Suprapubic skin (tissue), 4 donors: ENCODE measurements at regions not wholly inside any gene's neighbourhood (a gene's known extent, or its start where the extent isn't known, plus 50 kb on each side); places are given as distances from the start of the nearest gene placed in this dataset.

Experiments
- DNase-seq, 2 donors: peaks; one replicate each; pipeline ENCODE4 v3.0.0-alpha.2; 2019; ENCODE audit warnings: low spot score in 2 of 2
- H3K27ac ChIP-seq: fragments of 200-600 bp; sonication (generic); one replicate; pipeline ENCODE4 v1.5.1; 2019
- H3K27me3 ChIP-seq: fragments of 200-600 bp; sonication (generic); one replicate; pipeline ENCODE4 v1.5.1; 2019
- H3K36me3 ChIP-seq: fragments of 200-600 bp; sonication (generic); one replicate; pipeline ENCODE4 v1.5.1; 2019
- H3K4me1 ChIP-seq: fragments of 200-600 bp; sonication (generic); one replicate; pipeline ENCODE4 v1.5.1; 2019
- H3K4me3 ChIP-seq: fragments of 200-600 bp; sonication (generic); one replicate; pipeline ENCODE4 v1.5.1; 2019; ENCODE audit warnings: mild to moderate bottlenecking
- H3K9me3 ChIP-seq: fragments of 200-600 bp; sonication (generic); one replicate; pipeline ENCODE4 v1.5.1; 2019
- CTCF ChIP-seq, 2 donors: fragments of 200-600 bp in 1 of 2; fragments of 450-650 bp in 1 of 2; sonication (generic) in 1 of 2; IDR thresholded peaks; one replicate each; pipeline ENCODE4 v1.5.1; 2016 to 2019; ENCODE audit warnings: antibody characterized with exemption in 2 of 2, mild to moderate bottlenecking in 1 of 2, moderate library complexity in 1 of 2
- EP300 ChIP-seq: sonication (generic); formaldehyde crosslinking; IDR thresholded peaks from one replicate; pipeline ENCODE4 v1.6.1; 2017; ENCODE audit warnings: antibody characterized with exemption
- POLR2A ChIP-seq, 2 donors: fragments of 450-650 bp; IDR thresholded peaks; one replicate each; pipeline ENCODE4 v1.6.1; 2017; ENCODE audit warnings: antibody characterized with exemption in 2 of 2, mild to moderate bottlenecking in 2 of 2, moderate library complexity in 2 of 2
- POLR2AphosphoS5 ChIP-seq, 3 donors: sonication (generic); formaldehyde crosslinking; IDR thresholded peaks; one replicate each; pipeline ENCODE4 v1.6.1; 2017; ENCODE audit warnings: antibody characterized with exemption in 3 of 3
- WGBS: methylation state at CpG from one replicate; pipeline ENCODE4 v1.1.5; 2018; 5-methylcytosine and 5-hydroxymethylcytosine counted together

GRCh38 chr4:27101561-27101960 is 240.9 kb downstream of the STIM2 start:
- DNase-seq: no peak
- H3K9me3 ChIP-seq: no peaks in the 10 kb centered on the region
- no peaks in the 10 kb centered on the region for H3K36me3 ChIP-seq
- peaks cover 10% of the 10 kb centered on the region for H3K27me3 ChIP-seq
- no peak overlapping the region for H3K27ac ChIP-seq
- H3K4me1 ChIP-seq: no peaks in the 10 kb centered on the region
- TF ChIP-seq CTCF (IDR thresholded peaks at IDR 0.05): no peak
- no peak for TF ChIP-seq POLR2A (IDR thresholded peaks at IDR 0.05)
- TF ChIP-seq POLR2AphosphoS5 (IDR thresholded peaks at IDR 0.05): no peak
- TF ChIP-seq EP300: no peak
- no peak overlapping the region for H3K4me3 ChIP-seq
- 83% methylated on average over 7 of the region's 7 CpGs for WGBS

- H3K27ac ChIP-seq: no peak overlapping the region
- H3K4me3 ChIP-seq: no peak overlapping the region
- H3K4me1 ChIP-seq: no peaks in the 10 kb centered on the region
- no peaks in the 10 kb centered on the region for H3K36me3 ChIP-seq
- TF ChIP-seq CTCF (IDR thresholded peaks at IDR 0.05) (no peak), POLR2A (IDR thresholded peaks at IDR 0.05) (no peak), POLR2AphosphoS5 (IDR thresholded peaks at IDR 0.05) (no peak), EP300 (no peak)
- no peak for DNase-seq
- no peaks in the 10 kb centered on the region for H3K9me3 ChIP-seq
- 53% methylated on average over 3 of the region's 3 CpGs for WGBS
- H3K27me3 ChIP-seq: no peaks in the 10 kb centered on the region
Measured at GRCh38 chr4:27111627-27112026, 251.0 kb downstream of the STIM2 start.

GRCh38 chr4:27112587-27112986 is 251.9 kb downstream of the STIM2 start:
- H3K4me1 ChIP-seq: no peaks in the 10 kb centered on the region
- DNase-seq: no peak
- no peaks in the 10 kb centered on the region for H3K9me3 ChIP-seq
- H3K36me3 ChIP-seq: no peaks in the 10 kb centered on the region
- WGBS: 92% methylated on average over 3 of the region's 3 CpGs
- no peak overlapping the region for H3K4me3 ChIP-seq
- TF ChIP-seq POLR2A (IDR thresholded peaks at IDR 0.05) (no peak), CTCF (IDR thresholded peaks at IDR 0.05) (no peak), EP300 (no peak), POLR2AphosphoS5 (IDR thresholded peaks at IDR 0.05) (no peak)
- no peak overlapping the region for H3K27ac ChIP-seq
- no peaks in the 10 kb centered on the region for H3K27me3 ChIP-seq

- no peaks in the 10 kb centered on the region for H3K9me3 ChIP-seq
- H3K4me1 ChIP-seq: no peaks in the 10 kb centered on the region
- H3K27me3 ChIP-seq: no peaks in the 10 kb centered on the region
- no peak for DNase-seq
- 74% methylated on average over 4 of the region's 4 CpGs for WGBS
- no peak overlapping the region for H3K27ac ChIP-seq
- TF ChIP-seq POLR2AphosphoS5 (IDR thresholded peaks at IDR 0.05) (no peak), CTCF (IDR thresholded peaks at IDR 0.05) (no peak), POLR2A (IDR thresholded peaks at IDR 0.05) (no peak), EP300 (no peak)
- H3K36me3 ChIP-seq: no peaks in the 10 kb centered on the region
- H3K4me3 ChIP-seq: no peak overlapping the region
Measured at GRCh38 chr4:27115221-27115620, 254.6 kb downstream of the STIM2 start.

- H3K27me3 ChIP-seq: no peaks in the 10 kb centered on the region
- WGBS: 79% methylated on average over 1 of the region's 1 CpG
- H3K9me3 ChIP-seq: no peaks in the 10 kb centered on the region
- no peaks in the 10 kb centered on the region for H3K4me1 ChIP-seq
- DNase-seq: no peak
- H3K36me3 ChIP-seq: no peaks in the 10 kb centered on the region
- TF ChIP-seq EP300: no peak
- no peak for TF ChIP-seq CTCF (IDR thresholded peaks at IDR 0.05)
- no peak for TF ChIP-seq POLR2A (IDR thresholded peaks at IDR 0.05)
- TF ChIP-seq POLR2AphosphoS5 (IDR thresholded peaks at IDR 0.05): no peak
- no peak overlapping the region for H3K27ac ChIP-seq
- H3K4me3 ChIP-seq: no peak overlapping the region
Measured at GRCh38 chr4:27117453-27117852, 256.8 kb downstream of the STIM2 start.
